Brain microvascular endothelial cell (primary cell): ENCODE measurements at regions not wholly inside any gene's neighbourhood (a gene's known extent, or its start where the extent isn't known, plus 50 kb on each side); places are given as distances from the start of the nearest gene placed in this dataset.
"Not testable (repeated sequence)": the region's sequence is repeated elsewhere in the genome, so short reads cannot be mapped to it uniquely, and the experiment has no call there.

Experiments
- DNase-seq: peaks from one replicate; pipeline ENCODE4 v3.0.0-alpha.2; 2020
- H3K27ac ChIP-seq: fragments of 250-450 bp; sonication (Bioruptor Pico); 2 replicates; pipeline ENCODE4 v1.5.1; 2020; ENCODE audit warnings: mild to moderate bottlenecking, moderate library complexity
- H3K27me3 ChIP-seq: fragments of 250-450 bp; sonication (Bioruptor Pico); replicated peaks from 2 replicates; pipeline ENCODE4 v1.5.1; 2020; ENCODE audit warnings: mild to moderate bottlenecking
- H3K36me3 ChIP-seq: fragments of 250-450 bp; sonication (Bioruptor Pico); replicated peaks from 2 replicates; pipeline ENCODE4 v1.5.1; 2020; ENCODE audit warnings: mild to moderate bottlenecking
- H3K4me3 ChIP-seq: 2 replicates; pipeline ENCODE4 v1.5.1; 2011; ENCODE audit warnings: low read depth, mild to moderate bottlenecking, control low read depth, low read length, moderate library complexity
- in situ Hi-C: cut with HindIII; loops from 2 replicates; pipeline ENCODE4 v1.10.0; 2017; ENCODE audit warnings: low sequenced_read_pairs, low pct_ligation_motif_present
- TF ChIP-seq, protein P1 (sequence below): IDR thresholded peaks from 2 replicates; pipeline ENCODE4 v1.5.1; 2011; ENCODE audit warnings: low read depth, mild to moderate bottlenecking, moderate library complexity, low read length, control low read depth, inconsistent platforms; ENCODE audit errors: missing control alignments

DNA sequence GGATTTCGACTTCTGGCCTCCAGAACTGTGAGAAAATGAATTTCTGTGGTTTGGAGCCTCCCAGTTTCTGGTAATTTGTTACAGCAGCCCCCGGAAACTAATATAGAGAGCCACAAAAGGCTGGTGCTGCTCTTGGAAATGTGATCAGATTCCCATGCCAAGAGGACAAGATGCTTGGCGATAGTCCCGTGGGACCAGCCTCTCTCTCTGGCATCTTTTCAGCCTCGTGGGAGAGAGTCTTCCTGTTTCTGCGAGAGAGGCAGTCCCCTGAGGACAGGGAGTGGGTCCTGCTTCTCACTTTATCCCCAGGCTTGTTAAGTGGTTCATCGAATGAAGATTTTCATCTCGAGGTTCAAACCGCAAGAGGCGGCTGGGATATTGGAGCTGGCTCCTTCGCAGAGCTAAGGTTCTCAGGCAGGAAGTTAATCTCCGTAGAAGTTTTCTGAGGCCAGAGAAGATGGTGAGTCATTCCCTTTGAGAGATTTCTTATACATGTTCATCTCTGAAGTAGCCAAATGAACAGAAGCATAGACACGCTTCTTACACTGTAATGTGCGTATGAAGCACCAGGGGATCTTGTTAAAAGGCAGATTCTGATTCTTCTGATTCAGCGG lies 211.6 kb upstream of the SDK2 start:
- Histone ChIP-seq H3K27ac (no peak overlapping the region), H3K36me3 (no peaks in the 10 kb centered on the region), H3K4me3 (no peak overlapping the region), H3K27me3 (no peaks in the 10 kb centered on the region)
- DNase-seq: no peak
- in situ Hi-C loops: no loop called here
- TF ChIP-seq, protein P1, sequence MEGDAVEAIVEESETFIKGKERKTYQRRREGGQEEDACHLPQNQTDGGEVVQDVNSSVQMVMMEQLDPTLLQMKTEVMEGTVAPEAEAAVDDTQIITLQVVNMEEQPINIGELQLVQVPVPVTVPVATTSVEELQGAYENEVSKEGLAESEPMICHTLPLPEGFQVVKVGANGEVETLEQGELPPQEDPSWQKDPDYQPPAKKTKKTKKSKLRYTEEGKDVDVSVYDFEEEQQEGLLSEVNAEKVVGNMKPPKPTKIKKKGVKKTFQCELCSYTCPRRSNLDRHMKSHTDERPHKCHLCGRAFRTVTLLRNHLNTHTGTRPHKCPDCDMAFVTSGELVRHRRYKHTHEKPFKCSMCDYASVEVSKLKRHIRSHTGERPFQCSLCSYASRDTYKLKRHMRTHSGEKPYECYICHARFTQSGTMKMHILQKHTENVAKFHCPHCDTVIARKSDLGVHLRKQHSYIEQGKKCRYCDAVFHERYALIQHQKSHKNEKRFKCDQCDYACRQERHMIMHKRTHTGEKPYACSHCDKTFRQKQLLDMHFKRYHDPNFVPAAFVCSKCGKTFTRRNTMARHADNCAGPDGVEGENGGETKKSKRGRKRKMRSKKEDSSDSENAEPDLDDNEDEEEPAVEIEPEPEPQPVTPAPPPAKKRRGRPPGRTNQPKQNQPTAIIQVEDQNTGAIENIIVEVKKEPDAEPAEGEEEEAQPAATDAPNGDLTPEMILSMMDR: no peak

DNA sequence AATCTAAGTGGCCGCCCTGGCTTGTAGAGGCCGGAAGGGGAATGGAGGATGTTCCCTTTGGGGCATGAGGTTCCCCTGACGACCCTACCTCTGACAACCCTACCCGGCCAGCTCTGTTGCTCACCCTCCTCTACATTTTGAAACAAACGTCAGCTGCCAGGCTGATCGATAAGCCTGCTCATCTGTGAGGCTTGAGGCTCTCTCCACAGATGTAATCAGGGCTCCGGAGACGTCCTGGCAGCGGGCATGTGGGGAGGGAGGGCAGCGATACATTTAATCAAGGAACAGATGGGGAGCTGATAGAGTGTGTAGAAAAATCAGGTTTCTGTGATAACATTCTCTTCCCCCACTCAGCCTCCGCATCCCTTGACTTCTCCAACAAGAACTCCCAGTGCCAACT lies 212.3 kb upstream of the SDK2 start:
- TF ChIP-seq, protein P1: no peak
- no peaks in the 10 kb centered on the region for H3K27me3 ChIP-seq
- no peak overlapping the region for H3K4me3 ChIP-seq
- no peak for DNase-seq
- no peaks in the 10 kb centered on the region for H3K36me3 ChIP-seq
- in situ Hi-C loops: no loop called here
- H3K27ac ChIP-seq: no peak overlapping the region

DNA sequence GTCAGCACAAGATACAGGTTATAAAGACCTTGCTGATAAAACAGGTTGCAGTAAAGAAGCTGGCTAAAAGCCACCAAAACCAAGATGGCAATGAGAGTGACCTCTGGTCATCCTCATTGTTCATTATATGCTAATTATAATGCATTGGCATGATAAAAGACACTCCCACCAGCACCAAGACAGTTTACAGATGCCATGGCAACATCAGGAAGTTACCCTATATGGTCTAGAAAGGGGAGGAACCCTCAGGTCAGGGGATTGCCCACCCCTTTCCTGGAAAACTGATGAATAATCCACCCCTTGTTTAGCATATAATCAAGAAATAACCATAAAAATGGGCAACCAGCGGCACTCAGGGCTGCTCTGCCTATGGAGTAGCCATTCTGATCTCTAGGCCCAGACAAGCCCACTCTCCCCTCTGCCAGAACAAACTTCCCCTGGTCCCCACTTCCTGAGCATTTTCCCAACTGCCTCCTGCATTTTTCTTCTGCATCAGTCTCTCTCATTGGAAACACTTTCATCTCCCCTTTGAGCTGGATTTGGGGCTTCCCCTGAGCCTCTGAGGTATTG lies 215.3 kb upstream of the SDK2 start:
- H3K4me3 ChIP-seq, H3K27me3 ChIP-seq, in situ Hi-C loops, DNase-seq, H3K27ac ChIP-seq, H3K36me3 ChIP-seq: not testable (repeated sequence)

DNA sequence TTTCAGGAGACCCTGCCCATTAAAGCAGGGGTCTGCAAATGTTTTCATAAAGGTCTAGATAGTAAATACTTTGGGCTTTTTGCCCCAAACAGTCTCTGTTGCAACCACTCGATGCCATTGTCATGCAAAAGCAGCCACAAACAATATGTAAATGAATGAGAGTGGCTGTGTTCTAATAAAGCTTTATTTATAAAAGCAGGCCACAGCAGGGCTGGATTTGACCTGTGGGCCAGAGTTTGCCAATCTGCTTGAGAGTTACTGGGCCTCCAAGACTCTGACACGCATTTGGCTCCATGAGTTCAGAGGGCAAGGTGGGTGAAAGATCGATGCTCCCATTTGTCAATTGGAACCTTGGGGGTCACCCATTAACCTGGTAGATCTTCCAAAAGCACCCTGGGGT lies 217.3 kb upstream of the SDK2 start:
- DNase-seq: no peak
- no peak overlapping the region for H3K4me3 ChIP-seq
- H3K27ac ChIP-seq: no peak overlapping the region
- in situ Hi-C loops: no loop called here
- no peaks in the 10 kb centered on the region for H3K27me3 ChIP-seq
- H3K36me3 ChIP-seq: no peaks in the 10 kb centered on the region
- TF ChIP-seq, protein P1: no peak

DNA sequence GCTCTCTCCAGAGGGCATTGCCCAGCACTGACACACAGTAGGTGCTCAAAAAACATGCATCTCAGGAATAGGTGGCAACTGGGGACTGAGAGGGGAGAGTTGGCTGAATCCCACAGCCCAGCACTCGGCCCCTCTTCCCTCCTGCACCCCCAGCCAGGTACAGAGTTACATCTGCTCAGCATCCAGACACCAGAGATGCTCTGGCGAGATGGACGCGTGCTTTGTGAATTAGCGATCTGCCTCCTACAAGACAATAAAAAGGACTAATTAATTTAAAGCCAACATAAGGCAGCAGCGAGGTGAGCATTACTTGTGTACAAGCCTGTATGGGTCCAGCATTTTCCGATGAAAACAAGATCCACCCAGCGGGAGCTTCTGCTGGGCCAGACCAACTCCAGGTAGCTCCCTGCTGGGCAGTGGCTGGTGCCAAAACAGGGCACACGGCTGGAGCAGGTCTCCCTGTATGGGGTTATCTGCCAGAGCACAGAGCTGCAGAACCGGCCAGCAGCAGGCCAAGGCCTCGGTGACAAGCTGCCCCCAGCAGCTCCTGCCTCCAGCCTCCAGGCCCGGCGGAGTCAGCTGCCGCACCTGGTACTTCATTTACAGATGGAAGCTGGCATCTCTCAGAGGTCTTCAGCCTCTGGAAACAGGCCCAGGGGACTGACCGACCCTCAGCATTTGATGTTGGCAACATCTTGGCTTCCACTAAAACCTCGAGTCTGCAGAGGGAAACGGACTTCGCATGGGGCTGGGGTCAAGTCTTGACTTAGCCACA lies 219.7 kb upstream of the SDK2 start:
- H3K4me3 ChIP-seq: no peak overlapping the region
- H3K36me3 ChIP-seq: no peaks in the 10 kb centered on the region
- H3K27ac ChIP-seq: no peak overlapping the region
- in situ Hi-C loops: no loop called here
- H3K27me3 ChIP-seq: no peaks in the 10 kb centered on the region
- DNase-seq: no peak
- TF ChIP-seq, protein P1: no peak

DNA sequence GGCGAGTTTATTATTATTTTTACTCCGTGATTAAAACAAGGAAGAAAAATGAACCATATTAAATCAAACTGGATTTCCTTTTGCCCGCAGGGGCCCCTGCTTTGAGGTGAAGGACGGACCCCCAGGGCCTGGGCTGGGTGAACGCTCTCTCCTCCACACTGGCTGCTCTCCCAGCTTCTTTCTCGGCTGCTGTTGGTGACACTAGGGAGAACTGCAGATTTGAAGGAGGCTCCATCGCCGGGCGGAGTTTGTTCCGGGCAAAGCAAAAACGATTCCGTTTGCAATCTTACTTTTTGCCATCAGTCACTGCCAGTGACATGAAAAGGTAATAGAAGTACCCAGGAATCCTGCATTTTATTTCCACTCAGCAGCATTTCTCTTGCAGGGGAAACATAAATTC lies 221.6 kb upstream of the SDK2 start:
- Histone ChIP-seq H3K27ac (no peak overlapping the region), H3K36me3 (no peaks in the 10 kb centered on the region), H3K4me3 (no peak overlapping the region), H3K27me3 (no peaks in the 10 kb centered on the region)
- no peak for DNase-seq
- in situ Hi-C loops: no loop called here
- TF ChIP-seq, protein P1: no peak
